ENCODE measurements at regions not wholly inside any gene's neighbourhood (a gene's known extent, or its start where the extent isn't known, plus 50 kb on each side); places are given as distances from the start of the nearest gene placed in this dataset.
A peak's percentile ranks its signal among the peaks of the same experiment; 100 is the strongest.

DNA sequence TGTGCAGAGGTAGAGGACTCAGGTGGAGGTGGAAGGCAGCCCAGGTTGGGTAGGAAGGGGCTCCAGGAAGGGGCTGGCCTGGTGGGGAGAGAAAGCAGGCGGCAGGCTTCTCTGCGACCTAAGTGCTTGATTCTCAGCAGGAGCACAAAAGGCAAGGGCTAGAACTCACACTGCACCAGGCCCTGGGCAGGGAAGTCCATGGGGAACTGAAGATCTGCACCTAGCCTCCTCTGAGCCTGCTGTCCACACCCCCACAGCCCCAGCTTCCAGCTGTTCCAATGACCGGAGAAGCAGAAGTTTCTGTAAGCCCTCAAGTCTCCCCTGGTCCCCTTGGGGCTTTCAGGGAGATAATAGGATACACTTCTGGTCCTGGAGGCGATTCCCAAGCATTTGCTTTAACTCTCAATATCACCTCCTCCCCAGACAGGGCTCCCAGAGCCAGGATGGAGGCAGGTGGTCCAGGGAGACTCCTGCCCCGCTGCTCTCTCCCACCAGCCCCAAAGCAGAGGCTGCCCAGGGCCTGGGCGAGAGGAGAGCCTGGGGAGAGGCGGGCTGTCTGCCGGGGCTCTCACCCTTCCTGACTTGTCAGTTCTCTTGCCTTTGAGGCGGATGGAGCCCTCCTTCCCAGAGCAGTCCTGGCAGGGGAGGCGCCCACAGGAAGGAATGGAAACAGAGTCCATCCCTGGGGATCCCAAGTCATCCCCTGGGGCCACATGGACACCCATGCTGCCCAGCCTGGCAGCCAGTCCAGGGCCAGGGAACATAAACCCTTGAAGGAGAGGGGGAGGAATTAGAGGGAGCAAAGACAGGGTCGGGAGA lies 126.0 kb downstream of the RBFOX3 start:
- intact Hi-C loops (cut with DNase I) = no loop called here
- no peak overlapping the region for H3K9ac ChIP-seq (ENCODE audit: low read length in 3 of 3)
- H3K4me1 ChIP-seq (ENCODE audit: control insufficient read depth in 2 of 3, insufficient read depth in 2 of 3, low read depth in 1 of 3, low read length in 3 of 3) = no peaks in the 10 kb centered on the region
- H3K27me3 ChIP-seq (ENCODE audit: control insufficient read depth, insufficient read depth, low read length) = no peaks in the 10 kb centered on the region
- H3K27ac ChIP-seq (ENCODE audit: low read depth in 2 of 2, low read length in 2 of 2) = no peak overlapping the region
- H3K36me3 ChIP-seq (ENCODE audit: control insufficient read depth in 2 of 3, insufficient read depth in 3 of 3, low read length in 3 of 3) = no peaks in the 10 kb centered on the region
- FAIRE-seq (no peak), DNase-seq (no peak)
- H3K9me3 ChIP-seq (ENCODE audit: control insufficient read depth in 2 of 3, insufficient read depth in 1 of 3, low read length in 3 of 3) = no peaks in the 10 kb centered on the region
- TF ChIP-seq, protein P1, sequence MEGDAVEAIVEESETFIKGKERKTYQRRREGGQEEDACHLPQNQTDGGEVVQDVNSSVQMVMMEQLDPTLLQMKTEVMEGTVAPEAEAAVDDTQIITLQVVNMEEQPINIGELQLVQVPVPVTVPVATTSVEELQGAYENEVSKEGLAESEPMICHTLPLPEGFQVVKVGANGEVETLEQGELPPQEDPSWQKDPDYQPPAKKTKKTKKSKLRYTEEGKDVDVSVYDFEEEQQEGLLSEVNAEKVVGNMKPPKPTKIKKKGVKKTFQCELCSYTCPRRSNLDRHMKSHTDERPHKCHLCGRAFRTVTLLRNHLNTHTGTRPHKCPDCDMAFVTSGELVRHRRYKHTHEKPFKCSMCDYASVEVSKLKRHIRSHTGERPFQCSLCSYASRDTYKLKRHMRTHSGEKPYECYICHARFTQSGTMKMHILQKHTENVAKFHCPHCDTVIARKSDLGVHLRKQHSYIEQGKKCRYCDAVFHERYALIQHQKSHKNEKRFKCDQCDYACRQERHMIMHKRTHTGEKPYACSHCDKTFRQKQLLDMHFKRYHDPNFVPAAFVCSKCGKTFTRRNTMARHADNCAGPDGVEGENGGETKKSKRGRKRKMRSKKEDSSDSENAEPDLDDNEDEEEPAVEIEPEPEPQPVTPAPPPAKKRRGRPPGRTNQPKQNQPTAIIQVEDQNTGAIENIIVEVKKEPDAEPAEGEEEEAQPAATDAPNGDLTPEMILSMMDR (IDR thresholded peaks at IDR 0.05; ENCODE audit: borderline replicate concordance, extremely low read depth, insufficient read depth) = no peak
- no peak overlapping the region for H3K4me3 ChIP-seq (ENCODE audit: low read length in 3 of 3)

DNA sequence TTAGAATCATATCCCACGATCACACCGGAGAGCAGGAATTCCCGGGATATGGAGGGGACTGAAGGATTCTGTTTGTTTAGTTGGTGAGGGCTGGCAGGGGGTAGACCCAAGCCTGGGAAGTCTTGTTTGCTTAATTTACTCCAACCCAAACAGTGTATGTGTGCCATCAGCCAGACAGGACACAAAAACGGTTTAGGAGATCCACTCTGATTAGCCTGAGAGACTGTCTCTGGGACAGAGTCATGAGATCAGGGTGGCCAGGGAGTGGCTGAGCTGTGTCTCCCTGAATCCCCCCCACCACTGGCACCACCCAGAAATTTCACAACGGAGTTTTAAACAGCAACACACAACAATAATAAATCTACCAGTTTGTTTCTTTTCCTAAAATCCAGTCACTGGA lies 127.0 kb downstream of the RBFOX3 start:
- DNase-seq = no peak
- intact Hi-C loops (cut with DNase I) = no loop called here
- H3K36me3 ChIP-seq (ENCODE audit: control insufficient read depth in 2 of 3, insufficient read depth in 3 of 3, low read length in 3 of 3) = no peaks in the 10 kb centered on the region
- H3K9ac ChIP-seq (ENCODE audit: low read length in 3 of 3) = no peak overlapping the region
- H3K27ac ChIP-seq (ENCODE audit: low read depth in 2 of 2, low read length in 2 of 2) = no peak overlapping the region
- no peaks in the 10 kb centered on the region for H3K9me3 ChIP-seq (ENCODE audit: control insufficient read depth in 2 of 3, insufficient read depth in 1 of 3, low read length in 3 of 3)
- no peak for FAIRE-seq
- no peak overlapping the region for H3K4me3 ChIP-seq (ENCODE audit: low read length in 3 of 3)
- TF ChIP-seq, protein P1 (IDR thresholded peaks at IDR 0.05; ENCODE audit: borderline replicate concordance, extremely low read depth, insufficient read depth) = no peak
- H3K27me3 ChIP-seq (ENCODE audit: control insufficient read depth, insufficient read depth, low read length) = no peaks in the 10 kb centered on the region
- H3K4me1 ChIP-seq (ENCODE audit: control insufficient read depth in 2 of 3, insufficient read depth in 2 of 3, low read depth in 1 of 3, low read length in 3 of 3) = no peaks in the 10 kb centered on the region

DNA sequence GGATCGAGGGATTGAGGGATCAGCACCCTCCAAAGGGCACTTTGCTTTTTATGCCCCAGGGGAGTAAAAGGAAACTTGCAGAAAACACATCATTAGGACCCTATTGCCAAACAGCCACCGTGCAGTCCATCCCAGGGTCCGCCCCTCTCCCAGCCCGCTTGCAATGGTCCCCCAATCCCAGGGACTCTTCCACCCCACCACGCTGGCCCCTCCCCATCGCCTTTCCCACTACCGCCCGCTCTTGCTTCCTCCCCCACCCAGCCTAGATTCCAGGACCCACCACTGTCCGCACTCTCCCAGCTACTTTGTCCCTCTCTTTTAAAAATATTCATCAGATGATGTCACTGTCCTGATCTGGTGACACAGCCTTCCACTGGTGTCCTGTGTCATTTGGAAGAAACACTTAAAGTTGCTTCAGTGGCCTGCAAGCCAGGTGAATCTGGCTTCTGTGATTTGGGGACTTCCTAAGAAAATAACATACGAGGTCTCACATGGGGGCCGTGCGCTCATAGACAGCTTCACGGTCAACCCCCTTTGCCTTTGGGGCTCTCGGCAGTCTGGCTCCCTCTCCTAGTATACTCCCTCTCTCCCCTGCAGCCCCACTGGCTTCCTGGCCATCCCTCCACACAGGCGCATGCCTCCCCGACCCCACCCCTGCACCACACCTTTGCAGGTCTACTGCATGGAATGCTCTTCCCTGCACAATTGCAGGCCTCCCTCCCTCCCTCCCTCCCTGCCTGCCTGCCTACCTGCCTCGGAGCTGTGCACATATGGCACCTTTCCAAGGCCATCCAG lies 127.9 kb downstream of the RBFOX3 start:
- Histone ChIP-seq H3K36me3 (ENCODE audit: control insufficient read depth in 2 of 3, insufficient read depth in 3 of 3, low read length in 3 of 3) (no peaks in the 10 kb centered on the region), H3K9me3 (ENCODE audit: control insufficient read depth in 2 of 3, insufficient read depth in 1 of 3, low read length in 3 of 3) (no peaks in the 10 kb centered on the region), H3K4me1 (ENCODE audit: control insufficient read depth in 2 of 3, insufficient read depth in 2 of 3, low read depth in 1 of 3, low read length in 3 of 3) (no peaks in the 10 kb centered on the region), H3K27ac (ENCODE audit: low read depth in 2 of 2, low read length in 2 of 2) (no peak overlapping the region), H3K9ac (ENCODE audit: low read length in 3 of 3) (no peak overlapping the region), H3K27me3 (ENCODE audit: control insufficient read depth, insufficient read depth, low read length) (no peaks in the 10 kb centered on the region), H3K4me3 (ENCODE audit: low read length in 3 of 3) (no peak overlapping the region)
- peak in 3 of 5 donors; percentile 38 to 64 (median 45) for DNase-seq
- intact Hi-C loops (cut with DNase I) = no loop called here
- TF ChIP-seq, protein P1 (IDR thresholded peaks at IDR 0.05; ENCODE audit: borderline replicate concordance, extremely low read depth, insufficient read depth) = no peak
- no peak for FAIRE-seq

Measured in kidney (tissue), 13 donors.